ENCODE measurements at regions not wholly inside any gene's neighbourhood (a gene's known extent, or its start where the extent isn't known, plus 50 kb on each side); places are given as distances from the start of the nearest gene placed in this dataset.

DNA sequence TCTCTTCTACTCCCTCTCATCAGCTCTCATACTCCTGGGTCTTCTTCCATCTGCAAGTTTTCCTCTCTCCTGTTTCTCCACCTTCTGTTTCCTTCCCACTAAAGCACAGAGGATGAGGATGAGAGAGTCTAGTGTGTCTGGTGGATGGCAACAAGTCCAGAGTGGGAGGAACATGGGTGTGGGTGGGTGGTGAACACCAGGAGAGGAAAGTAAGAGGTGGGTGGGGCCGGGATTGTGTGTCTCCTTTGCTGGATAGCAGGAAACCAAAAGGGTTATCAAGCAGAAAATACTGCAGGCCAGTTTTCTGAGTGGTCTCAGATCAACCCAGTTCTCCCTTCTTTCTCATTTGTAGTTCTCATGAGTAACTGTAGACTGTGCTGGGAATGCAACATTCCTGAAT, 52.9 kb upstream of the EPHB1 start:
- TF ChIP-seq, protein P1, sequence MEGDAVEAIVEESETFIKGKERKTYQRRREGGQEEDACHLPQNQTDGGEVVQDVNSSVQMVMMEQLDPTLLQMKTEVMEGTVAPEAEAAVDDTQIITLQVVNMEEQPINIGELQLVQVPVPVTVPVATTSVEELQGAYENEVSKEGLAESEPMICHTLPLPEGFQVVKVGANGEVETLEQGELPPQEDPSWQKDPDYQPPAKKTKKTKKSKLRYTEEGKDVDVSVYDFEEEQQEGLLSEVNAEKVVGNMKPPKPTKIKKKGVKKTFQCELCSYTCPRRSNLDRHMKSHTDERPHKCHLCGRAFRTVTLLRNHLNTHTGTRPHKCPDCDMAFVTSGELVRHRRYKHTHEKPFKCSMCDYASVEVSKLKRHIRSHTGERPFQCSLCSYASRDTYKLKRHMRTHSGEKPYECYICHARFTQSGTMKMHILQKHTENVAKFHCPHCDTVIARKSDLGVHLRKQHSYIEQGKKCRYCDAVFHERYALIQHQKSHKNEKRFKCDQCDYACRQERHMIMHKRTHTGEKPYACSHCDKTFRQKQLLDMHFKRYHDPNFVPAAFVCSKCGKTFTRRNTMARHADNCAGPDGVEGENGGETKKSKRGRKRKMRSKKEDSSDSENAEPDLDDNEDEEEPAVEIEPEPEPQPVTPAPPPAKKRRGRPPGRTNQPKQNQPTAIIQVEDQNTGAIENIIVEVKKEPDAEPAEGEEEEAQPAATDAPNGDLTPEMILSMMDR (IDR thresholded peaks at IDR 0.05; ENCODE audit: insufficient read depth, low read length), result no peak
- TF ChIP-seq GABPA (IDR thresholded peaks at IDR 0.05; ENCODE audit: low read depth), result no peak
- TF ChIP-seq, protein P2, sequence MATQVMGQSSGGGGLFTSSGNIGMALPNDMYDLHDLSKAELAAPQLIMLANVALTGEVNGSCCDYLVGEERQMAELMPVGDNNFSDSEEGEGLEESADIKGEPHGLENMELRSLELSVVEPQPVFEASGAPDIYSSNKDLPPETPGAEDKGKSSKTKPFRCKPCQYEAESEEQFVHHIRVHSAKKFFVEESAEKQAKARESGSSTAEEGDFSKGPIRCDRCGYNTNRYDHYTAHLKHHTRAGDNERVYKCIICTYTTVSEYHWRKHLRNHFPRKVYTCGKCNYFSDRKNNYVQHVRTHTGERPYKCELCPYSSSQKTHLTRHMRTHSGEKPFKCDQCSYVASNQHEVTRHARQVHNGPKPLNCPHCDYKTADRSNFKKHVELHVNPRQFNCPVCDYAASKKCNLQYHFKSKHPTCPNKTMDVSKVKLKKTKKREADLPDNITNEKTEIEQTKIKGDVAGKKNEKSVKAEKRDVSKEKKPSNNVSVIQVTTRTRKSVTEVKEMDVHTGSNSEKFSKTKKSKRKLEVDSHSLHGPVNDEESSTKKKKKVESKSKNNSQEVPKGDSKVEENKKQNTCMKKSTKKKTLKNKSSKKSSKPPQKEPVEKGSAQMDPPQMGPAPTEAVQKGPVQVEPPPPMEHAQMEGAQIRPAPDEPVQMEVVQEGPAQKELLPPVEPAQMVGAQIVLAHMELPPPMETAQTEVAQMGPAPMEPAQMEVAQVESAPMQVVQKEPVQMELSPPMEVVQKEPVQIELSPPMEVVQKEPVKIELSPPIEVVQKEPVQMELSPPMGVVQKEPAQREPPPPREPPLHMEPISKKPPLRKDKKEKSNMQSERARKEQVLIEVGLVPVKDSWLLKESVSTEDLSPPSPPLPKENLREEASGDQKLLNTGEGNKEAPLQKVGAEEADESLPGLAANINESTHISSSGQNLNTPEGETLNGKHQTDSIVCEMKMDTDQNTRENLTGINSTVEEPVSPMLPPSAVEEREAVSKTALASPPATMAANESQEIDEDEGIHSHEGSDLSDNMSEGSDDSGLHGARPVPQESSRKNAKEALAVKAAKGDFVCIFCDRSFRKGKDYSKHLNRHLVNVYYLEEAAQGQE (IDR thresholded peaks at IDR 0.05; ENCODE audit: insufficient replicate concordance, low read depth), result no peak
- no peak for TF ChIP-seq POLR2AphosphoS5 (IDR thresholded peaks at IDR 0.05; ENCODE audit: low read depth)
- no peak for TF ChIP-seq SPI1 (IDR thresholded peaks at IDR 0.05; ENCODE audit: borderline replicate concordance, low read depth)
